KOPT-K1 (cell line): ENCODE measurements at regions not wholly inside any gene's neighbourhood (a gene's known extent, or its start where the extent isn't known, plus 50 kb on each side); places are given as distances from the start of the nearest gene placed in this dataset.
"Not testable (repeated sequence)": the region's sequence is repeated elsewhere in the genome, so short reads cannot be mapped to it uniquely, and the experiment has no call there.

Experiments
- H3K27ac ChIP-seq: fragments of 200-600 bp; sonication (generic); 2 replicates; pipeline ENCODE4 v1.5.1; 2016; ENCODE audit warnings: antibody characterized with exemption, mild to moderate bottlenecking, low read depth, low read length; ENCODE audit not compliant: poor library complexity, severe bottlenecking
- H3K36me3 ChIP-seq: fragments of 200-600 bp; sonication (generic); 2 replicates; pipeline ENCODE4 v1.5.1; 2017; ENCODE audit warnings: antibody characterized with exemption, mild to moderate bottlenecking, low read length, moderate library complexity; ENCODE audit not compliant: insufficient read depth
- H3K9me3 ChIP-seq: fragments of 200-600 bp; sonication (generic); 2 replicates; pipeline ENCODE4 v1.5.1; 2017; ENCODE audit warnings: antibody characterized with exemption, low read length, mild to moderate bottlenecking; ENCODE audit not compliant: insufficient read depth, poor library complexity, severe bottlenecking

DNA sequence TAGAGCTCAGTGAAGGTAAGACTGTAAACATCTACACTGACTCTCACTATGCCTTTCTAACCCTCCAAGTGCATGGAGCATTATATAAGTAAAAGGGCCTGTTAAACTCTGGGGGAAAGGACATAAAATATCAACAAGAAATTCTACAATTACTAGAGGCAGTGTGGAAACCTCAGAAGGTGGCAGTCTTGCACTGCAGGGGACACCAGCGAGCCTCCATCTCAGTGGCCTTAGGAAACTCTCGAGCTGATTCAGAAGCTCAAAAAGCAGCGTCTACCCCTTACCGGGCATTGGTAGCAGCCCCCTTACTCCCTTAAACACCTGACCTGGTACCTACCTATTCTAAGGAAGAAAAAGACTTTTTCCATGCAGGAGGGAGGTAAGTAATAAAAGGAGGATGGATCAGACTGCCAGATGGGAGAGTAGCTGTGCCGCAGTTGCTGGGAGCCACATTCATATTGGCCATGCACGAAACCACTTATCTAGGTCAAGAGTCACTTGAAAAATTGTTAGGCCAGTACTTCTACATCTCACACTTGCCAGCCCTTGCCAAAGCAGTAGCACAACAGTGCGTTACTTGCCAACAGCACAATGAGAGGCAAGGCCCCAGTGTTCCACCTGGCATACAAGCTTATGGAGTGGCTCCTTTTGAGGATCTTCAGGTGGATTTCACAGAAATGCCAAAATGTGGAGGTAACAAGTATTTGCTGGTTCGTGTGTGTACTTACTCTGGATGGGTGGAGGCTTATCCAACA is 258.8 kb upstream of the PRKX start:
- H3K27ac ChIP-seq, H3K36me3 ChIP-seq, H3K9me3 ChIP-seq: not testable (repeated sequence)

DNA sequence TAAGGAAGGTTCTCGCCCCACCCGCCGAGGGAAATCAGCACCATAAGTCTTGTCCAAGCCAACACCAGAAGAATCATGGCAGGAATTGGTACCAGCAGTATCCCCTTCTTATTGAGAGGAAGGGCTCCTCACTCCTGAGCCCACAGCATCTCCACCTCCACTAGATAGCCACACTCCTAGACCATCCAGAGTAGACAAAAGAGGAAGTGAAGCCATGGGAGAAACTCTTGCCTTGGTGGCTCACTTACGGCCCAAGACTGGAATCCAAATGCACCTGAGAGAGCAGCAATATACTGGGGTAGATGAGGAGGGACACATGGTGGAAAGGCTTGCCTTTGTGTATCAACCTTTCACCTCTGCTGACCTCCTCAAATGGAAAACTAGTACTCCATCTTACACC is 255.3 kb upstream of the PRKX start:
- Histone ChIP-seq H3K27ac (no peak overlapping the region), H3K9me3 (no peaks in the 10 kb centered on the region), H3K36me3 (no peaks in the 10 kb centered on the region)

DNA sequence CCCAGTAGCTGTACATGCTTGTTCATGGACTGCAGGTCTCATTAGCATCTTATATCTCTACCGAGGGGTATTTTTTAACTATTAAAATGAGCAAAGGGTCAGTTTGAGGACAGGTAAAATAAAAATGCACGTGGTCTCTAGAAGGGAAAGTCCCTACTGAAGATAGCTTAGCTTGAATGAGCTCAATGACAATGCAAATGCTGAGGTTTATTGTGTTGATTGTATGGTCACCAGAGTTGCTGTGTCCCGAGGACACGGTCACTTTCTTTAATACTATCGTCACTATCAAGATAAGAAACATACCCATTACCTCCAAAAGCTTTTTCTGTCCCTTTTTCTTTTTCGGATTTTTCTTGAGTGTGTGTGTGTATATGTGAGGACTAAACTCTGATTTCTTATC is 250.5 kb upstream of the PRKX start:
- H3K9me3 ChIP-seq, result no peaks in the 10 kb centered on the region
- no peaks in the 10 kb centered on the region for H3K36me3 ChIP-seq
- H3K27ac ChIP-seq, result no peak overlapping the region

DNA sequence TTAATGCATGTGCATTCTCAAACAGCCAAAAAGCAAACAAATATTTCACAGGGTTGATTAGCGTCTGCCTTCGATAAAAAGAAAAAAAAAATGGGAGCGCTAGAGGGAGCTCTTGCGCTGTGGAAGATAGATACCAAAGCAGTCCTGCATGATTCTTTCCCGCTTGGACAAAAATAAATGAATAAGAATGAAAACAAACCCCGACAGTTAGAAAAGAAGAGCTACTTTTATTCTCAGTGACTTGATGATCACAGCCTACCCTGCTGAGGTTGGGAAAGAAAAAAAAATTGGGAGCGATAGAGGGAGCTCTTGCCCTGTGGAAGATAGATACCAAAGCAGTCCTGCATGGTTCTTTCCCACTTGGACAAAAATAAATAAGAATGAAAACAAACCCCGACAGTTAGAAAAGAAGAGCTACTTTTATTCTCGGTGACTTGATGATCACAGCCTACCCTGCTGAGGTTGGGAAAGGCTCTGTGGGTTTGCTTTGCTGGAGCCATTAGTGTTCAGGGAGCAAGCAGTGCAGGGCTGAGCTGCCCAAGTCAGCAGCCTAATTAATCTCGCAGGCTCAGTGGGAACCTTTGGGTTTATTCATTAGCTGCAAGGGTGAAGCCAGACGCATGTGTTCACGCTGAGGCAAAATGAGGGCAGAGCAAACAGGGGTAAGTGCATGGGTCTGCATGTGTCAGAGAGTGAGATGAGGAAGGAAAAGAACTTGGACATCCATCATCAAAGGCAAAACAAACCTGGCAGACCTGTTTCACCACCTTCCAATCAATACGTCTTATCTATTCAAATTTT is 249.3 kb upstream of the PRKX start:
- H3K9me3 ChIP-seq, result no peaks in the 10 kb centered on the region
- H3K36me3 ChIP-seq, result no peaks in the 10 kb centered on the region
- no peak overlapping the region for H3K27ac ChIP-seq

DNA sequence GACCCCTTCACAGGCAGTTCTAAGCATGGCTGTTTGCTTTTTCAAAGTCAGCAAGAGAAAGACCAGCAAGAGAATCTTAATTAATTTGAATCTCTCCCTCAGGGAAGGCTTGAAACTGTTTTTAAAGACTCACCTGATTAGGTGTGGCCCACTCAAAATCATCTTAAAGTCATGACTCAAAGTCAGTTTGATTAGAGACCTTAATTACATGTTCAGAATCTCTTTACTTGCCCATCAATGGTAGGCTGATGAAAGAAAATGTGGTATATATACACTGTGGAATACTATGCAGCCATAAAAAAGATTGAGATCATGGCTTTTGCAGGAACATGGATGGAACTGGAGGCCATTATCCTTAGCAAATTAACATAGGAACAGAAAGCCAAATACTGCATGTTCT is 247.5 kb upstream of the PRKX start:
- Histone ChIP-seq H3K36me3 (no peaks in the 10 kb centered on the region), H3K27ac (no peak overlapping the region), H3K9me3 (no peaks in the 10 kb centered on the region)

DNA sequence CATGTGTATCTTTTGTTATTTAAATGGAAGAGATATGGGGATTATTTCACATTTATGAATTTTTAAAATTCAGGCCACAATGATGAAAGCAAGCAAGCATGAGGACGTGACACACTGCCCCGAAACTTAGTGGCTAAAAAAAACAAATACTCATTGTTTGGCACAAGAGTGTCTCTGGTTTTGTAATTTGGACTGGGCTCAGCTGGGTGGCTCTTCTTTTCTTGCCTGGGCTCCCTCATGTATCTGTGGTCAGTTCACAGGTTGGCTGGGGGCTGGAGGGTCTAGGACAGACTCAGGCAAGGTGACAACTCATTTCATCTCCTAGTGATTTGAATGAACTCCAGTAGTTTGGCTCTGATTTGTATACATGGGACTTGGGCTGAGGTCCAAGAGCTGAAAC is 238.4 kb upstream of the PRKX start:
- Histone ChIP-seq H3K27ac (no peak overlapping the region), H3K9me3 (no peaks in the 10 kb centered on the region), H3K36me3 (no peaks in the 10 kb centered on the region)

DNA sequence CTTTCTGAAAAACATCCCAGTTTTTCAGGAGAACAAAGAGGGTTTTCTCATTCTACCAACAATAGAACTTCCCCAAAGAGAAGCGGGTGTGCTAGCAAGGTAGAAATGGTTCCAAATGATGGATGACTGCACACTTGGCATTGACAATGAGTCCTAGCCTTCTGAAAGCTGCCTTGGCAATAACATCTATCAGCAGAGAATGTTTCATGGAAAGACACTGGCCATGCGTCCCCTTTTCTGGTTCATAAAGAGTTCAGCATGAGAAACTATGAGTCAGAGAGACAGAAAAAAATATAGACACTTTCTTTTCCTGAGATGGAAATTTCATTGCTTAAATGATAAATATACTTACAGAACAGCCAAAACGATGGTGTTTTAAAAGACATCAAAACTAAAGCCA is 236.9 kb upstream of the PRKX start:
- no peak overlapping the region for H3K27ac ChIP-seq
- H3K36me3 ChIP-seq, result no peaks in the 10 kb centered on the region
- H3K9me3 ChIP-seq, result no peaks in the 10 kb centered on the region

DNA sequence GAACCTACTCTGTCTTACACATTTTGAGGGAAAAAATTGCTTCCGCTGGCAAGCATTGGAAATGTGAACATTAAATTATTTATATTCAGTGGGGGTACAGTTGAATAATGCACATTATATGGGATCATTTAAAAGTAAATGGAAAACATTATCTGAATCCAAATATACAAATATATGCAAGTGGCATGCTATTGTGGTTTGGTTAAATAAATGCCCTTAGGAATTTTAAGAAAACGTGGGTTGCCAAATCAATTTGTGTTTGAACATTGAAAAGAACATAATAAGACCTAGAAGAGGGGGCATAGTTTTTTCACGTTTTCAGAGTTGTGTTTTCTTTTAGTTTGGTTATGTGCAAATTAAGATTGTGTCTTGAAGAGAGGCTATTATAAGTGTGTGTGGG is 230.5 kb upstream of the PRKX start:
- no peaks in the 10 kb centered on the region for H3K36me3 ChIP-seq
- H3K9me3 ChIP-seq, result no peaks in the 10 kb centered on the region
- H3K27ac ChIP-seq, result no peak overlapping the region

DNA sequence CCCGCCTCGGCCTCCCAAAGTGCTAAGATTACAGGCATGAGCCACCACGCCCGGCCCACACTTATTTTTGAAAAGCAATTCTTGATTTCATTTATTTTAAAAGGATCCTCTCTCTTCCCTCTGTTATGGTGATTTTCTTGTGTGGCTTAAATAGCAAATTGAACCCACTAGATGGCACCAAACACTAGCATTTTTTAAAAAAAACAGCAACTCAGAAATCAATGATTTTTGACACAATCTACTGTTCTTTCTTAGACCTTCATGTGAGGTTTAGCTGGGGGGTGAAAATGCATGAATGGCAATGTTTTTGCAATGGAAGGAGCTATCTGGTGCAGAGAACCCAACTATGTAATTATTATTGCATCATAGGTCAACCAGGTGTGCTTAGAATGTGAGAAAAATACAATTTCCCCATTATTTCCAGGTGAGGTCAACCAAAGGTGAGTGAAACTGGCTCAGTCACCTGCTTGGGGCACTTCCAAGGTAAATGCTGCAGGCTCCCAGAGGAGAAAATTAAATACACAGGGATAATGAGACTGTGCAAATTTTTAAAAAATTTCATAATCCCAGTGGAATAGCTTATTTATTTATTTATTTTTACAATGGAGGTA is 226.7 kb upstream of the PRKX start:
- Histone ChIP-seq H3K36me3 (no peaks in the 10 kb centered on the region), H3K9me3 (no peaks in the 10 kb centered on the region), H3K27ac (no peak overlapping the region)

DNA sequence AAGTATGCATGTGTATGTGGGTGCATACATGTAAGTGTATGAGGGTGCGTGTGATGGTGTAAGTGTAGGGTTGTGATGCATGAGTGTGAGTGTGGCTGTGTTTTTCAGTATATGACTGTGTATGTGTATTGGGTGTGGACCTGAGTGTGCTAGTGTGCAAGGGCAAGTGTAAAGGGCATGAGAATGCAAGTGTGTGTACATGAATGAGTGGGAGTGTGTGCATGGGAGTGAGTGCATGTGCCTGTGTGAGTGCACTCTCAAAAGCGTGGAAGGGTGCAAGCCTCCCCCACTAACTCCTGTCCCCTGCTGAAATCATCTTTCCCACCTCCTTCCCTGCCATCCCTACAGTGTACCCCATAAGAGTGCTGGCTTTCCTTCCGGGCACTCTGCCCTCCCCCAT is 225.1 kb upstream of the PRKX start:
- H3K27ac ChIP-seq, result no peak overlapping the region
- H3K36me3 ChIP-seq, result no peaks in the 10 kb centered on the region

DNA sequence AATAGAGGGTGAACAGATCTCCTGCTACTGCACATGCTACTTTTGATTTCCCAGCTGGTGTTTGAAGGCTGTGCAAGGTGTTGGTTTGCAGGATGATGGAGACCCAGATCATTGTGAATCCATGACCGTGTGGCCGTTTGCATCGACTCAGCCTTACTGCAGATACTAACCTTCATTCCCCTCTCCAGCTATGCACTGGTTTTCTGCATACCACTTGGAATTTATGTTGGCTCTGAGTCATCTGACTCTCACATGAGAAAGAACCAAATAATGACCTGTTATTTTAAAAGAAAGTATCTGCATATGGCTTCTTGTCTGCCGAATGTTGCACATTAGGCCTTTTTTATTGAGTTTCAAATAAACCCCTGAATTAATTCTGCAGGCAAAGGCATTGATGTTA is 221.7 kb upstream of the PRKX start:
- H3K27ac ChIP-seq, H3K9me3 ChIP-seq, H3K36me3 ChIP-seq: not testable (repeated sequence)

More for the DNA sequence above, 225.1 kb upstream of the PRKX start:
- no peaks in the 10 kb centered on the region for H3K9me3 ChIP-seq

DNA sequence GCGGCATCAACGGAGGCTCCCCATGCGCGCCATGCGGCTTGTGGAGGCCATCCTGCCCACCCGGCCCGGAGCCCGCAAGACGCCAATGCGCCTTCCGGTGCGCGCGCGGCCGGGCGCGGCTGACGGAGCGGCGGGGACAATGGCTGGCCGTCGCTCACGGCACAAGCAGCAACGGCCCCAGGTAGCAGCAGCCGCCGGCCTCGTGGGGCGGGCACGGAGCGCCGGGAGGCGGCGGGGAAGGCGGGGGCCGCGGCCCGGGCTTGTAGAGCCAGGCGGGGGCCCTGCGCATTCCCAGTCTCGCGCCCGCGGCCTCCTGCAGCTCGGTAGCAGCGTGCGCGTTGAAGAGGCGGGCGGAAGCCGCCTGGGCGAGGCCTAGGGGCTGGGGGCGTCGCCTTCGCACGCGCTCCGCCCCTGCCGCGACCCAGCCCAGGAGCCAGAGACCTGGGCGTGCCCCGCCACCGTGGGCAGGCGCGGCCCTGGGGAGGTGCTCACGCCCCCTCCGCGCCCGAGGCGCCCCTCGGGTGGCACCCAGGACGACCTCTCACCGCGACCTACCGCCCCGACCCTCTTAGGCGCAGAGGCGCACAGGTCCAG is 207.1 kb upstream of the PRKX start:
- not testable (repeated sequence) for H3K27ac ChIP-seq, H3K36me3 ChIP-seq, H3K9me3 ChIP-seq

DNA sequence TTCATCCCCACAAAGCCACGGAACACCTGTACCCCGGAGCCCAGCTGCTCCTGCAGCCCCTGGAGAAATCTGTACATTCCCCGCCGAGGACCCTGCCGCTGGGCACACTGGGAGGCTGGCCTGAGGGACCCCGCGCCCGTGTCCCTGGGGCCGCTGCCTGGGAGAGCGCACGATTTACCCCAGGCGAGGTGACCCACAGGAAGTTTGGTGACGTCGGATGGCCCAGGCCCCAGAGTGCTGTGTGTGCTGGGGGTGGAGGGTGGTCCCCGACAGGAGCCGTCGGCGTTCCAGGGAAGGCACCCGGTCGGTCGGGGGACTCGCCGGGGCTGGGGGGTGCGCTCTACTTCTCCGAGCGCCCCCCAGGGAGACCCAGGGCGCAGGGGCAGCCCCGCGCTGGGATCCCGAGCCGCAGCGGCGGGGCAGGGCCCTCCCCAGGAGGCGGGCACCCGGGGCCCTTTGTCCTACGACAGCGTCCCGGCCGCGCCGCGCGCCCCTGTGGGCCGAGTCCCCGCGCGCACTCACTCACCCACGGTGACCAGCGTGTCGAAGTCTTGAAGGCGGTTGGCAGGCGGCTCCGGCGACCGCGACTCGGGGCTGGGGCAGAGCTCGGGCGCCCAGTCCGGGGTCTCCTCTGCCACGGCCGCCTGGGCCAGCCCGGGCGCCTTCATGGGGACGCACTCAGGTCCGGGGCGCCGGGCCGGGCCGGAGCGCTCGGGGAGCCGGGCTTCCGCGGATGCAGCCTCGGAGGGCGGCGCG is 206.4 kb upstream of the PRKX start:
- not testable (repeated sequence) for H3K27ac ChIP-seq, H3K9me3 ChIP-seq, H3K36me3 ChIP-seq

DNA sequence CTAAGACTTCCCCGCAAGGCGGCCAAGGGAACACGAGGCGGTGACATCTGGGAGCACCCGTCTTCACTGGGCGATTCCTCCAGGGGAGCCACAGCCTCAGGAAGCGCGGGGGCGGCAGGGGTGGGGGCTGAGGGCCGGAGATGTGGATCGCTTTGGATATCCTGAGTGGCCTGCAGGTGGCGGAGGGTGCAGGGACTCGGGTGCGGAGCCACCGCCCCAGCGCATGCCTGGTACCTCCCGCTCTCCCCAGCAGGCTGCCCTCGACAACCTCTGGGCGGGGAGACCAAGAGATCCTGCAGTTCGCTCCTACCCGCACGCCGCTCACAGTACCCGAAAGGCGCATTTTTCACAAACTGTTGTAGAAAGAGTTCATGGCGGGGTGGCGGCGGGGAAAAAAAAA is 201.4 kb upstream of the PRKX start:
- H3K9me3 ChIP-seq, H3K36me3 ChIP-seq, H3K27ac ChIP-seq: not testable (repeated sequence)

DNA sequence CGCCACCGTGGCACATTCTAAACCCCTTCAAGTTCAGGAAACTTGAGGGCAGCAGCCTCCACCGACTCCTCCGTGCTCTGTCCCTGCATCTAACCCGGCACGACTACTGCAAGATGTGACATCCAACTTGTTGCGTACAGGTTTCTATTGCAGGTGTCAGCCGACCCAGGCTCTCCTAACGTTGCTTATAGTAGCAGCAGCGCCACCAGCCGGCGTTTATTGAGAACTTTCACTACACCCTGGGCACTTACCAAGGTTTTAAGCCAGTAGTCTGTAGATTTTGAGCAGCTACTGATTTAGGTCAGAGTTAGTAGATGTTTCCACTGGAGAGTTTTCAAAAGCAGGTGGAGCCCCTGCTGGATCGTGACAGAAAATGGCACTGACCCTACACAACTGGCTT is 200.6 kb upstream of the PRKX start:
- not testable (repeated sequence) for H3K9me3 ChIP-seq, H3K36me3 ChIP-seq, H3K27ac ChIP-seq
